ENCODE measurements at regions not wholly inside any gene's neighbourhood (a gene's known extent, or its start where the extent isn't known, plus 50 kb on each side); places are given as distances from the start of the nearest gene placed in this dataset.

DNA sequence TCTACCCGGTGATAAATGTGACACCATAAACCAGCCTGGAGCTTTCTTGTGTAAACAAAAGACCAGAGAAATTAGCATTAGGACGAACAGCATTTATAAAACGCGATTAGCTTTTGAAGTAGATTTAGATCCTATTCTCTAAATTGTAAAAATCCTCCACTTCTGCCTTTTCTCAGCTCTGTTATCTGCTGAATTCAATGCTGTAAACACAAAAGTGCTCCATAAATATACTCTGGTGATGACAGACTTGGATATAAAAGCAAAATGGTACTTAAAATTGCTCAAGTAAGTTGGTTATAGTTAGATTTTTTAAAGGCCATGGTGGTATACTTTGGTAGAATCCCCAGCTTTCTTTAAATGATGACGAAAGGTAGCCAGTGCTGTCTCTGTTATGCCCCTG is 114.6 kb upstream of the RMST start:
- Histone ChIP-seq H3K4me3 (ENCODE audit: low read length) (no peak overlapping the region), H3K27me3 (ENCODE audit: insufficient read depth, low read length) (no peaks in the 10 kb centered on the region), H3K9me3 (ENCODE audit: low read length) (no peaks in the 10 kb centered on the region), H2AFZ (ENCODE audit: low read depth, low read length) (no peak overlapping the region), H3K4me1 (ENCODE audit: insufficient read depth, low read length) (no peaks in the 10 kb centered on the region), H3K36me3 (ENCODE audit: insufficient read depth, low read length) (no peaks in the 10 kb centered on the region)

DNA sequence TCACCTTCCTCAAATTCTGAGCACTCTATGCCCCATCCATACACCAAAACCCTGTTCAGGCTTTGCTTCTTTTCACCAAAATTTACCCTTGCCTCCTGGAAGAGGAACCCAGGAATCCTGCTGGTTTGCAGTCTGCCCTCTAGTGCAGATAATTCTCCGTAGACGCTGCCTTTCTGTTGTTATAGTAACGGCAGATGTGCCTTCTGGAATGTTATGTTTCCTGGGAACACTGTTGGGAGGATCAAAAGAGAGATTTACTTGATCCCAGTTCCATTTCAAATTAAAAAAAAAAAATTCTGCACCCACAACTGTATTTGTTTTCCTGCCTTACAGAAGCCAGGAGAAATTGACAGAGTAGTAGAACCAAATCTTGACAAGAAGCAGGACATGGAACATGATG is 104.2 kb upstream of the RMST start:
- Histone ChIP-seq H2AFZ (ENCODE audit: low read depth, low read length) (no peak overlapping the region), H3K4me1 (ENCODE audit: insufficient read depth, low read length) (peaks cover 16% of the 10 kb centered on the region), H3K36me3 (ENCODE audit: insufficient read depth, low read length) (no peaks in the 10 kb centered on the region), H3K4me3 (ENCODE audit: low read length) (no peak overlapping the region), H3K27me3 (ENCODE audit: insufficient read depth, low read length) (no peaks in the 10 kb centered on the region), H3K9me3 (ENCODE audit: low read length) (peaks cover 5% of the 10 kb centered on the region)

- Histone ChIP-seq H3K27me3 (ENCODE audit: insufficient read depth, low read length) (no peaks in the 10 kb centered on the region), H3K4me1 (ENCODE audit: insufficient read depth, low read length) (peaks cover 16% of the 10 kb centered on the region), H3K36me3 (ENCODE audit: insufficient read depth, low read length) (no peaks in the 10 kb centered on the region), H3K4me3 (ENCODE audit: low read length) (no peak overlapping the region), H3K9me3 (ENCODE audit: low read length) (peaks cover 5% of the 10 kb centered on the region), H2AFZ (ENCODE audit: low read depth, low read length) (peak overlapping the region; percentile 22)
Measured at GRCh38 chr12:97359021-97359690, 103.4 kb upstream of the RMST start.

- no peaks in the 10 kb centered on the region for H3K27me3 ChIP-seq (ENCODE audit: insufficient read depth, low read length)
- H3K36me3 ChIP-seq (ENCODE audit: insufficient read depth, low read length) = no peaks in the 10 kb centered on the region
Measured at GRCh38 chr12:97363693-97364092, 98.9 kb upstream of the RMST start.

DNA sequence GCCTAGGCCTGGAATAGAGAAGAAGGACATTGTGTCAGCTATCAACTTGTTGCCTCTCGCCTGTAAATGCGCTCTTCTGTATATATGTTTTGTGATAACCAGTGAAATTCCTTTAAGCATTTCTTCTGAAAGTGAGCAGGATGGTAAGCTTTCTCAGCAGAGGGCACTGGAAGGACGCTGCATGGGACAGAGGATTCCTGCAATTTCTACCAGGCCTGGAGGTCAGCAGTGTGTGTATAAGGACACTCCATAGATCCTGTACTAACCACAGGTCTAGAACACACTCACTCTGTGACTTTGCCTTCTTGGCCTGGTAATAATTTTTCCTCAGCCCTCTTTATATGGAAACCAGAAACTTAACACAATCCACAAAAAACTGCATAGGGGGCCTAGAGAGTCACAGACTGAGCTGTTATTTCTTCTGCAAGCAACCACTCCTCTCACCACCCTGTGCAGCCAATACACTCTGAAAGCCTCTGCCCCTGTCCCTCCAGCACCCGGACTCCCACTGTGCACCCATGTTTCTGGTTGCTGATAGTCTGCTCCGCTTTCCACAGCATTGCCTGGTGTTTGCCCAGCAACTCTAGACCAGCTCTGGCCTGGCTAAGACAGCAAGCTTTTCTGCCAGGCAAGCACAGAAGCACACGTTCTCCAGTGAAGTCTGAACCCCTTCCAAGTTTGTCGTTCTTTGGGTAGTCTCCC is 94.0 kb upstream of the RMST start:
- Histone ChIP-seq H3K36me3 (ENCODE audit: insufficient read depth, low read length) (no peaks in the 10 kb centered on the region), H3K4me1 (ENCODE audit: insufficient read depth, low read length) (no peaks in the 10 kb centered on the region), H3K4me3 (ENCODE audit: low read length) (no peak overlapping the region), H2AFZ (ENCODE audit: low read depth, low read length) (no peak overlapping the region), H3K27me3 (ENCODE audit: insufficient read depth, low read length) (no peaks in the 10 kb centered on the region), H3K9me3 (ENCODE audit: low read length) (no peaks in the 10 kb centered on the region)

More at GRCh38 chr12:97363693-97364092, 98.9 kb upstream of the RMST start:
- Histone ChIP-seq H3K4me1 (ENCODE audit: insufficient read depth, low read length) (peaks cover 5% of the 10 kb centered on the region), H2AFZ (ENCODE audit: low read depth, low read length) (no peak overlapping the region), H3K4me3 (ENCODE audit: low read length) (no peak overlapping the region), H3K9me3 (ENCODE audit: low read length) (no peaks in the 10 kb centered on the region)

DNA sequence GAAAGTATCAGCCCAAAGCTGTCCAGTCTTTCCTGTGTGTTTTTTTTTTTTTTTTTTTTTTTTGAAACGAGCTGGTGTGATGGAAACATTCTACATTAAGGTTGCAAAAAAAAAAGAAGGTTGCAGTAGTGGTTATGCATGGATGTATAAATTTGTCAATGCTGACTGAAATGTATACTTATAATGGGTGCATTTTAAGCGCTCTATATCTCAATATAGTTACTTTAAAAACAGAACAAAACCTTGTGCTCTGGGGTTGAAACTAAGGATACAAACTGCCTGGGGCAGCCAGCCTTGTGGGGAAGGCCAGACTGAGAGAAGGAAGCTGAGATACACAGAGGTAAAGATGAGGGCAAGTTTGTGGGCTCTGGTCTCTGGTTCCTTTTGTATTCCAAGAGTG is 87.3 kb upstream of the RMST start:
- no peak overlapping the region for H3K4me3 ChIP-seq (ENCODE audit: low read length)
- no peak overlapping the region for H2AFZ ChIP-seq (ENCODE audit: low read depth, low read length)
- no peaks in the 10 kb centered on the region for H3K9me3 ChIP-seq (ENCODE audit: low read length)
- no peaks in the 10 kb centered on the region for H3K27me3 ChIP-seq (ENCODE audit: insufficient read depth, low read length)
- no peaks in the 10 kb centered on the region for H3K36me3 ChIP-seq (ENCODE audit: insufficient read depth, low read length)
- H3K4me1 ChIP-seq (ENCODE audit: insufficient read depth, low read length) = no peaks in the 10 kb centered on the region

DNA sequence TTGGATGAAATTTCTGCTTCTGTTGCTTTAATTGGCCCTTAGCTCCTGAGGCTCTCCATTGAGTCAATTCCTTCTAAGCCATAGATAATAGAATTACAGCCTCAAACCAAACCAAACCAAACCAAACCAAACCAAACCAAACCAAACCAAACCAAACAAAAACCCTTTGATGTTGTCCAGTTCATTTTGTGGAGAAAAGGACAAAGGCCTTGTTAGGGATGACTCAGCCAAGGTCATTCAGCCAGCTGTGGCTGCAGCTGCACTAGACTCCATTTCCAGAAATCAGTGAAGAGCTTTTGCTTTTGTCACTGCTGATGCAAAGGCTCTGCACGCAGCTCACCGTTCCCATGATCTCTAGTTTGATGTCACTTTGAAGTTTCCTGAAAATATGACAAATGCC is 82.2 kb upstream of the RMST start:
- no peak overlapping the region for H3K4me3 ChIP-seq (ENCODE audit: low read length)
- H3K9me3 ChIP-seq (ENCODE audit: low read length) = peaks cover 2% of the 10 kb centered on the region
- H2AFZ ChIP-seq (ENCODE audit: low read depth, low read length) = no peak overlapping the region
- H3K36me3 ChIP-seq (ENCODE audit: insufficient read depth, low read length) = no peaks in the 10 kb centered on the region
- no peaks in the 10 kb centered on the region for H3K27me3 ChIP-seq (ENCODE audit: insufficient read depth, low read length)
- peaks cover 4% of the 10 kb centered on the region for H3K4me1 ChIP-seq (ENCODE audit: insufficient read depth, low read length)

GRCh38 chr12:97385121-97385520 is 77.5 kb upstream of the RMST start:
- H3K27me3 ChIP-seq (ENCODE audit: insufficient read depth, low read length) = no peaks in the 10 kb centered on the region
- H3K36me3 ChIP-seq (ENCODE audit: insufficient read depth, low read length) = no peaks in the 10 kb centered on the region
- H2AFZ ChIP-seq (ENCODE audit: low read depth, low read length) = no peak overlapping the region
- peaks cover 15% of the 10 kb centered on the region for H3K4me1 ChIP-seq (ENCODE audit: insufficient read depth, low read length)
- H3K4me3 ChIP-seq (ENCODE audit: low read length) = no peak overlapping the region
- peaks cover 2% of the 10 kb centered on the region for H3K9me3 ChIP-seq (ENCODE audit: low read length)

- Histone ChIP-seq H3K4me3 (ENCODE audit: low read length) (no peak overlapping the region), H3K4me1 (ENCODE audit: insufficient read depth, low read length) (peaks cover 15% of the 10 kb centered on the region), H3K36me3 (ENCODE audit: insufficient read depth, low read length) (no peaks in the 10 kb centered on the region), H3K9me3 (ENCODE audit: low read length) (peaks cover 2% of the 10 kb centered on the region), H2AFZ (ENCODE audit: low read depth, low read length) (peak overlapping the region; percentile 23), H3K27me3 (ENCODE audit: insufficient read depth, low read length) (no peaks in the 10 kb centered on the region)
Measured at GRCh38 chr12:97386133-97386581, 76.4 kb upstream of the RMST start.

- Histone ChIP-seq H3K36me3 (ENCODE audit: insufficient read depth, low read length) (no peaks in the 10 kb centered on the region), H3K9me3 (ENCODE audit: low read length) (peaks cover 2% of the 10 kb centered on the region), H3K4me3 (ENCODE audit: low read length) (no peak overlapping the region), H3K27me3 (ENCODE audit: insufficient read depth, low read length) (no peaks in the 10 kb centered on the region), H3K4me1 (ENCODE audit: insufficient read depth, low read length) (peaks cover 15% of the 10 kb centered on the region), H2AFZ (ENCODE audit: low read depth, low read length) (no peak overlapping the region)
Measured at GRCh38 chr12:97387844-97388243, 74.8 kb upstream of the RMST start.

GRCh38 chr12:97394657-97395056 is 67.9 kb upstream of the RMST start:
- H3K27me3 ChIP-seq (ENCODE audit: insufficient read depth, low read length) = no peaks in the 10 kb centered on the region
- H2AFZ ChIP-seq (ENCODE audit: low read depth, low read length) = no peak overlapping the region
- peaks cover 2% of the 10 kb centered on the region for H3K9me3 ChIP-seq (ENCODE audit: low read length)
- H3K36me3 ChIP-seq (ENCODE audit: insufficient read depth, low read length) = no peaks in the 10 kb centered on the region
- peaks cover 20% of the 10 kb centered on the region for H3K4me1 ChIP-seq (ENCODE audit: insufficient read depth, low read length)
- no peak overlapping the region for H3K4me3 ChIP-seq (ENCODE audit: low read length)

GRCh38 chr12:97397008-97397407 is 65.6 kb upstream of the RMST start:
- H3K27me3 ChIP-seq (ENCODE audit: insufficient read depth, low read length) = no peaks in the 10 kb centered on the region
- H3K9me3 ChIP-seq (ENCODE audit: low read length) = peaks cover 2% of the 10 kb centered on the region
- peak overlapping the region; percentile 54 for H2AFZ ChIP-seq (ENCODE audit: low read depth, low read length)
- no peaks in the 10 kb centered on the region for H3K36me3 ChIP-seq (ENCODE audit: insufficient read depth, low read length)
- peaks cover 20% of the 10 kb centered on the region for H3K4me1 ChIP-seq (ENCODE audit: insufficient read depth, low read length)
- peak overlapping the region; percentile 26 for H3K4me3 ChIP-seq (ENCODE audit: low read length)

DNA sequence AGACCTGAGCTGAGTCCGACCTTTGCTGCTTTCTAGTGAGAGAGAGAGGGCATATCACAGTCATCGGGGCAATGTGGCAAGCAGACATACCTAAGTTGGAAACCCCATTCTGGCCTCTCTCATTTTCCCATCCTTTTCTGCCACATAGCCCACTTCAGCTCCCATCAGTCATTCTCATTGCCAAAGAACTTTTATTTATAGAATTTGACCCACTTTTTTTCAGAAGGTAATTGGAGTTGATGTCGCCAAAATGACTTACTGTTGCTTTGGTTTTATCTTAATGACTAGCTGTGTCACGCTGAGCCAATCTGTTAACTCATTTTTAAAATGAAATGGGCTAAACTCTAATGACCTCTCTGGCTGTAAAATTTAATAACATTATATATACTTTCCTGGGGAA is 63.9 kb upstream of the RMST start:
- H3K9me3 ChIP-seq (ENCODE audit: low read length) = no peaks in the 10 kb centered on the region
- H3K36me3 ChIP-seq (ENCODE audit: insufficient read depth, low read length) = no peaks in the 10 kb centered on the region
- peaks cover 20% of the 10 kb centered on the region for H3K4me1 ChIP-seq (ENCODE audit: insufficient read depth, low read length)
- H3K27me3 ChIP-seq (ENCODE audit: insufficient read depth, low read length) = no peaks in the 10 kb centered on the region
- no peak overlapping the region for H2AFZ ChIP-seq (ENCODE audit: low read depth, low read length)
- no peak overlapping the region for H3K4me3 ChIP-seq (ENCODE audit: low read length)
